ENCODE measurements at regions not wholly inside any gene's neighbourhood (a gene's known extent, or its start where the extent isn't known, plus 50 kb on each side); places are given as distances from the start of the nearest gene placed in this dataset.

GRCh38 chr15:27668471-27669220, 430.5 kb downstream of the OCA2 start:
- no peak for DNase-seq
- WGBS, 3 donors = 87 to 93% (median 90%) methylated on average over 9 of the region's 9 CpGs
- H3K27me3 ChIP-seq = no peaks in the 10 kb centered on the region
- no peaks in the 10 kb centered on the region for H3K36me3 ChIP-seq
- H3K9me3 ChIP-seq = no peaks in the 10 kb centered on the region
- no peaks in the 10 kb centered on the region for H3K4me1 ChIP-seq (ENCODE audit: insufficient read depth)
- no peak overlapping the region for H3K4me3 ChIP-seq
- intact Hi-C loops (cut with DNase I) = no loop called here
- TF ChIP-seq POLR2A (IDR thresholded peaks at IDR 0.05) = no peak
- TF ChIP-seq CTCF (IDR thresholded peaks at IDR 0.05) = no peak
- no peak overlapping the region for H3K27ac ChIP-seq

- intact Hi-C loops (cut with DNase I) = no loop called here
- Histone ChIP-seq H3K4me3 (no peak overlapping the region), H3K36me3 (no peaks in the 10 kb centered on the region), H3K27me3 (no peaks in the 10 kb centered on the region), H3K9me3 (no peaks in the 10 kb centered on the region), H3K4me1 (ENCODE audit: insufficient read depth) (no peaks in the 10 kb centered on the region), H3K27ac (no peak overlapping the region)
- 14 to 39% (median 14%) methylated on average over 5 of the region's 5 CpGs for WGBS, 3 donors
- no peak for DNase-seq
- TF ChIP-seq EP300 (IDR thresholded peaks at IDR 0.05) = no peak
- TF ChIP-seq CTCF (IDR thresholded peaks at IDR 0.05) = no peak
- TF ChIP-seq POLR2A (IDR thresholded peaks at IDR 0.05) = no peak
These were observed 434.1 kb downstream of the OCA2 start for GRCh38 chr15:27665002-27665401.

GRCh38 chr15:27662892-27663291, 436.2 kb downstream of the OCA2 start:
- Histone ChIP-seq H3K27ac (no peak overlapping the region), H3K4me3 (no peak overlapping the region), H3K27me3 (no peaks in the 10 kb centered on the region), H3K9me3 (no peaks in the 10 kb centered on the region), H3K4me1 (ENCODE audit: insufficient read depth) (no peaks in the 10 kb centered on the region), H3K36me3 (no peaks in the 10 kb centered on the region)
- TF ChIP-seq POLR2A (IDR thresholded peaks at IDR 0.05) (no peak), EP300 (IDR thresholded peaks at IDR 0.05) (no peak), CTCF (IDR thresholded peaks at IDR 0.05) (no peak)
- DNase-seq = no peak
- intact Hi-C loops (cut with DNase I) = no loop called here

GRCh38 chr15:27660676-27661075, 438.4 kb downstream of the OCA2 start:
- intact Hi-C loops (cut with DNase I) = no loop called here
- no peak overlapping the region for H3K27ac ChIP-seq
- no peaks in the 10 kb centered on the region for H3K36me3 ChIP-seq
- H3K9me3 ChIP-seq = no peaks in the 10 kb centered on the region
- H3K4me3 ChIP-seq = no peak overlapping the region
- H3K27me3 ChIP-seq = no peaks in the 10 kb centered on the region
- H3K4me1 ChIP-seq (ENCODE audit: insufficient read depth) = no peaks in the 10 kb centered on the region
- DNase-seq = no peak
- TF ChIP-seq POLR2A (IDR thresholded peaks at IDR 0.05) = no peak
- TF ChIP-seq EP300 (IDR thresholded peaks at IDR 0.05) = no peak
- no peak for TF ChIP-seq CTCF (IDR thresholded peaks at IDR 0.05)

Measured in ovary (tissue), 7 donors.